WTC11 (cell line): ENCODE measurements at regions not wholly inside any gene's neighbourhood (a gene's known extent, or its start where the extent isn't known, plus 50 kb on each side); places are given as distances from the start of the nearest gene placed in this dataset.

Experiments
- ETV6 ChIP-seq: sonication (generic); formaldehyde crosslinking; IDR thresholded peaks from 2 replicates; pipeline ENCODE4 v1.8.1; 2022; ENCODE audit warnings: mild to moderate bottlenecking, missing genetic modification reagents
- NFE2L1 ChIP-seq: sonication (generic); formaldehyde crosslinking; IDR thresholded peaks from 2 replicates; pipeline ENCODE4 v1.8.1; 2023; ENCODE audit warnings: missing genetic modification reagents
- NR3C1 ChIP-seq: sonication (generic); formaldehyde crosslinking; conservative IDR thresholded peaks from 2 replicates; pipeline ENCODE4 v1.8.1; 2023; ENCODE audit warnings: low read depth, mild to moderate bottlenecking, missing genetic modification reagents
- SP1 ChIP-seq: sonication (generic); formaldehyde crosslinking; conservative IDR thresholded peaks from 2 replicates; pipeline ENCODE4 v1.8.1; 2022; ENCODE audit warnings: missing genetic modification reagents
- TEAD4 ChIP-seq: sonication (generic); formaldehyde crosslinking; IDR thresholded peaks from 2 replicates; pipeline ENCODE4 v1.8.0; 2022; ENCODE audit warnings: mild to moderate bottlenecking, missing genetic modification reagents
- ZNF121 ChIP-seq: sonication (generic); formaldehyde crosslinking; IDR thresholded peaks from 2 replicates; pipeline ENCODE4 v1.8.0; 2023; ENCODE audit warnings: missing genetic modification reagents
- TF ChIP-seq, protein P1 (sequence below): fragments of 200-600 bp; IDR thresholded peaks from 2 replicates; pipeline ENCODE4 v1.8.0; 2022; ENCODE audit warnings: antibody characterized with exemption
- TF ChIP-seq, protein P2 (sequence below): sonication (generic); formaldehyde crosslinking; IDR thresholded peaks from 2 replicates; pipeline ENCODE4 v1.8.1; 2023; ENCODE audit warnings: mild to moderate bottlenecking, missing genetic modification reagents, moderate library complexity
- TF ChIP-seq, protein P3 (sequence below): sonication (generic); formaldehyde crosslinking; conservative IDR thresholded peaks from 2 replicates; pipeline ENCODE4 v1.8.1; 2022; ENCODE audit warnings: mild to moderate bottlenecking, missing genetic modification reagents
- TF ChIP-seq, protein P4 (sequence below): fragments of 250-450 bp; sonication (Bioruptor Pico); IDR thresholded peaks from 2 replicates; pipeline ENCODE4 v1.9.0; 2021; ENCODE audit warnings: moderate library complexity, mild to moderate bottlenecking, inconsistent platforms, borderline replicate concordance
- TF ChIP-seq, protein P5 (sequence below): sonication (generic); formaldehyde crosslinking; IDR thresholded peaks from 2 replicates; pipeline ENCODE4 v1.8.1; 2022; ENCODE audit warnings: missing genetic modification reagents, borderline replicate concordance

DNA sequence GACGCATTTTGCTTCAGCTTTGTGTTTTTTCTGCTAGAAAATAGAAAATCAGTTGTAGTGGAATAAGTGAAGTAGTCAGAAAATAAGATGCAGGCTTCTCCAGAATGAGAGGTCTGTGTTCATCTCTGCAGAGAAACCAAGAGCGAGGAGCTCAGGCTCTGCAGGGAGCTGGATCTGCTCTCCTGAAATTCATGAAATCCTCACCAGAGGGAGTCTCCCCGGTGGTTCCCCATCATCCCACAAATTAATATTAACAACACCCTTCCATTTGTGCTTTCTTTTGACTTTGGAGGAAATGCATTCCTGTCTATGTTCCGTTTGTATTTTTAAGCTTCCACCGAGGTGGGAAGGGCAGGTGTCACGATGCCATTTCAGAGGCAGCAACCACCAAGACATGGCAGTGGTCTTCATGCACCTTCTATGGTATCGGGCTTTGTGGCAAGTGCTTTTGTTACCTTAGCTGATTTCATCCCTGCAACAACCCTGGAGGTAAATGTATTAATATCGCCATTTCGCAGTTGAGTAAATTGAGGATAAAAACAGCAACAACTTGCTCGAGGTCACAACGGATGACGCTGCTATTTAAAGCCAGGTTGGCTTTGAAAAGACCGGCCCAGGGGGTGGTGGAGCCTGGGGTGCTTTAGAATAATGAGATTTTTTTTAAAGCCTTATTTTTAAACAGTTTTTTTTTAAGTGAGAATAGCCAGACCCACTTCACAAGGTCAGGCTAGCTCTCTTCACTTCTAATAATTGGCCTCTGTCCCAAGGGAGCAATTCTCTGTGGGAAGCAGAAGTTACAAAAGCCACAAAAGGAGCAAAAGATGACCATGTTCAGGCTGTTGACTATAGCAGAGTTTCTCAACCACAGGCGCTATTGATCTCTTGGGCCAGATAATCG, 367.6 kb upstream of the ERCC4 start:
- TF ChIP-seq, protein P1, sequence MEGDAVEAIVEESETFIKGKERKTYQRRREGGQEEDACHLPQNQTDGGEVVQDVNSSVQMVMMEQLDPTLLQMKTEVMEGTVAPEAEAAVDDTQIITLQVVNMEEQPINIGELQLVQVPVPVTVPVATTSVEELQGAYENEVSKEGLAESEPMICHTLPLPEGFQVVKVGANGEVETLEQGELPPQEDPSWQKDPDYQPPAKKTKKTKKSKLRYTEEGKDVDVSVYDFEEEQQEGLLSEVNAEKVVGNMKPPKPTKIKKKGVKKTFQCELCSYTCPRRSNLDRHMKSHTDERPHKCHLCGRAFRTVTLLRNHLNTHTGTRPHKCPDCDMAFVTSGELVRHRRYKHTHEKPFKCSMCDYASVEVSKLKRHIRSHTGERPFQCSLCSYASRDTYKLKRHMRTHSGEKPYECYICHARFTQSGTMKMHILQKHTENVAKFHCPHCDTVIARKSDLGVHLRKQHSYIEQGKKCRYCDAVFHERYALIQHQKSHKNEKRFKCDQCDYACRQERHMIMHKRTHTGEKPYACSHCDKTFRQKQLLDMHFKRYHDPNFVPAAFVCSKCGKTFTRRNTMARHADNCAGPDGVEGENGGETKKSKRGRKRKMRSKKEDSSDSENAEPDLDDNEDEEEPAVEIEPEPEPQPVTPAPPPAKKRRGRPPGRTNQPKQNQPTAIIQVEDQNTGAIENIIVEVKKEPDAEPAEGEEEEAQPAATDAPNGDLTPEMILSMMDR: no peak
- TF ChIP-seq ZNF121 (no peak), NFE2L1 (CRISPR knock-in tag) (no peak), ETV6 (no peak), SP1 (CRISPR knock-in tag) (no peak), TEAD4 (CRISPR knock-in tag) (no peak), NR3C1 (CRISPR knock-in tag) (no peak)
- TF ChIP-seq, protein P2, sequence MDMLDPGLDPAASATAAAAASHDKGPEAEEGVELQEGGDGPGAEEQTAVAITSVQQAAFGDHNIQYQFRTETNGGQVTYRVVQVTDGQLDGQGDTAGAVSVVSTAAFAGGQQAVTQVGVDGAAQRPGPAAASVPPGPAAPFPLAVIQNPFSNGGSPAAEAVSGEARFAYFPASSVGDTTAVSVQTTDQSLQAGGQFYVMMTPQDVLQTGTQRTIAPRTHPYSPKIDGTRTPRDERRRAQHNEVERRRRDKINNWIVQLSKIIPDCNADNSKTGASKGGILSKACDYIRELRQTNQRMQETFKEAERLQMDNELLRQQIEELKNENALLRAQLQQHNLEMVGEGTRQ: no peak
- TF ChIP-seq, protein P3, sequence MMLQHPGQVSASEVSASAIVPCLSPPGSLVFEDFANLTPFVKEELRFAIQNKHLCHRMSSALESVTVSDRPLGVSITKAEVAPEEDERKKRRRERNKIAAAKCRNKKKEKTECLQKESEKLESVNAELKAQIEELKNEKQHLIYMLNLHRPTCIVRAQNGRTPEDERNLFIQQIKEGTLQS (CRISPR knock-in tag): no peak
- TF ChIP-seq, protein P4, sequence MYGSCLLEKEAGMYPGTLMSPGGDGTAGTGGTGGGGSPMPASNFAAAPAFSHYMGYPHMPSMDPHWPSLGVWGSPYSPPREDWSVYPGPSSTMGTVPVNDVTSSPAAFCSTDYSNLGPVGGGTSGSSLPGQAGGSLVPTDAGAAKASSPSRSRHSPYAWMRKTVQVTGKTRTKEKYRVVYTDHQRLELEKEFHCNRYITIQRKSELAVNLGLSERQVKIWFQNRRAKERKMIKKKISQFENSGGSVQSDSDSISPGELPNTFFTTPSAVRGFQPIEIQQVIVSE (CRISPR knock-in tag): no peak
- TF ChIP-seq, protein P5, sequence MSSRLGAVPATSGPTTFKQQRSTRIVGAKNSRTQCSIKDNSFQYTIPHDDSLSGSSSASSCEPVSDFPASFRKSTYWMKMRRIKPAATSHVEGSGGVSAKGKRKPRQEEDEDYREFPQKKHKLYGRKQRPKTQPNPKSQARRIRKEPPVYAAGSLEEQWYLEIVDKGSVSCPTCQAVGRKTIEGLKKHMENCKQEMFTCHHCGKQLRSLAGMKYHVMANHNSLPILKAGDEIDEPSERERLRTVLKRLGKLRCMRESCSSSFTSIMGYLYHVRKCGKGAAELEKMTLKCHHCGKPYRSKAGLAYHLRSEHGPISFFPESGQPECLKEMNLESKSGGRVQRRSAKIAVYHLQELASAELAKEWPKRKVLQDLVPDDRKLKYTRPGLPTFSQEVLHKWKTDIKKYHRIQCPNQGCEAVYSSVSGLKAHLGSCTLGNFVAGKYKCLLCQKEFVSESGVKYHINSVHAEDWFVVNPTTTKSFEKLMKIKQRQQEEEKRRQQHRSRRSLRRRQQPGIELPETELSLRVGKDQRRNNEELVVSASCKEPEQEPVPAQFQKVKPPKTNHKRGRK (CRISPR knock-in tag): no peak
